CD4-positive, alpha-beta T cell (primary cell): ENCODE measurements at regions not wholly inside any gene's neighbourhood (a gene's known extent, or its start where the extent isn't known, plus 50 kb on each side); places are given as distances from the start of the nearest gene placed in this dataset.

Source experiments
- ATAC-seq: fragments of 200-7000 bp; cut with Tn5 transposase; one replicate; pipeline ENCODE4 v1.10.0; 2022; ENCODE audit warnings: mild to moderate bottlenecking; ENCODE audit not compliant: poor library complexity
- CTCF ChIA-PET: fragments of 350-600 bp; sonication (Branson Sonifier 250); formaldehyde crosslinking; loops from one replicate; lab custom pipeline; 2021; ENCODE audit warnings: antibody characterized with exemption, inconsistent platforms; lab: Charles Lee
- POLR2A ChIA-PET: fragments of 350-600 bp; sonication (Branson Sonifier 250); formaldehyde crosslinking; loops from one replicate; lab custom pipeline; 2021; ENCODE audit warnings: antibody characterized with exemption, inconsistent platforms; lab: Charles Lee
- DNase-seq, 14 experiments: peaks; one replicate each; pipeline ENCODE4 v3.0.0-alpha.2; 2013 to 2020; ENCODE audit warnings: mixed read lengths in 2 of 14
- H3K27ac ChIP-seq, 2 donors: one replicate each; pipeline versions ENCODE4 v1.5.1 to v1.7.0; 2013; ENCODE audit warnings: low read length in 2 of 2, low read depth in 1 of 2, mild to moderate bottlenecking in 1 of 2
- H3K27me3 ChIP-seq, 2 experiments: 1 replicate in 1 of 2; 2 replicates in 1 of 2; pipeline versions ENCODE4 v1.6.1 to v1.7.0; 2013; ENCODE audit warnings: low read length in 2 of 2, control low read depth in 1 of 2, mild to moderate bottlenecking in 1 of 2, moderate library complexity in 1 of 2; ENCODE audit not compliant: insufficient read depth in 2 of 2, control insufficient read depth in 1 of 2
- H3K36me3 ChIP-seq: one replicate; pipeline ENCODE4 v1.6.1; 2013; ENCODE audit warnings: low read length, control low read depth; ENCODE audit not compliant: insufficient read depth
- H3K4me1 ChIP-seq: one replicate; pipeline ENCODE4 v1.6.1; 2013; ENCODE audit warnings: low read length, control low read depth; ENCODE audit not compliant: insufficient read depth
- H3K4me3 ChIP-seq: one replicate; pipeline ENCODE4 v1.5.1; 2013; ENCODE audit warnings: mild to moderate bottlenecking, low read length, moderate library complexity
- H3K9me3 ChIP-seq, 2 experiments: 1 replicate in 1 of 2; 2 replicates in 1 of 2; pipeline versions ENCODE4 v1.6.1 to v1.7.0; 2013; ENCODE audit warnings: low read length in 2 of 2, mild to moderate bottlenecking in 2 of 2, control low read depth in 1 of 2, moderate library complexity in 1 of 2; ENCODE audit not compliant: control insufficient read depth in 1 of 2, insufficient read depth in 1 of 2
- H3K27ac Mint-ChIP-seq: one replicate; pipeline ENCODE4 v1.8.0; 2020; ENCODE audit warnings: mixed read lengths
- H3K27me3 Mint-ChIP-seq: one replicate; pipeline ENCODE4 v1.8.0; 2021; ENCODE audit warnings: mixed read lengths
- H3K36me3 Mint-ChIP-seq: one replicate; pipeline ENCODE4 v1.8.0; 2021; ENCODE audit warnings: low read depth, mixed read lengths
- H3K4me1 Mint-ChIP-seq: one replicate; pipeline ENCODE4 v1.8.0; 2021; ENCODE audit warnings: low read depth, mixed read lengths
- H3K4me3 Mint-ChIP-seq: one replicate; pipeline ENCODE4 v1.8.0; 2020; ENCODE audit warnings: mild to moderate bottlenecking, mixed read lengths
- H3K9me3 Mint-ChIP-seq: one replicate; pipeline ENCODE4 v1.8.0; 2020; ENCODE audit warnings: mixed read lengths
- CTCF ChIP-seq: fragments of 200-600 bp; IDR thresholded peaks from one replicate; pipeline ENCODE4 v1.8.0; 2022; ENCODE audit warnings: antibody characterized with exemption, mild to moderate bottlenecking
- intact Hi-C, 2 experiments: fragments of 100-400 bp; cut with DNase I in 1 of 2; cut with micrococcal nuclease in 1 of 2; formaldehyde crosslinking; loops; one replicate each; pipeline versions ENCODE4 v1.15.1 to v1.9.0; 2023 to 2025; cut with DNase I, micrococcal nuclease

GRCh38 chr7:34389332-34390078, 268.5 kb upstream of the NPSR1 start:
- Mint-ChIP-seq H3K36me3 (no peaks in the 10 kb centered on the region), H3K27ac (no peak overlapping the region), H3K4me3 (no peak overlapping the region), H3K27me3 (no peaks in the 10 kb centered on the region), H3K9me3 (no peaks in the 10 kb centered on the region), H3K4me1 (no peaks in the 10 kb centered on the region)
- H3K36me3 ChIP-seq, result no peaks in the 10 kb centered on the region
- peaks cover 0 to 7% of the 10 kb centered on the region in 2 experiments for H3K9me3 ChIP-seq
- ChIA-PET CTCF (no interaction called here), POLR2A (no interaction called here)
- H3K27ac ChIP-seq, result no peak overlapping the region
- intact Hi-C loops, result no loop called here
- H3K4me3 ChIP-seq, result no peak overlapping the region
- H3K4me1 ChIP-seq, result no peaks in the 10 kb centered on the region
- no peak for TF ChIP-seq CTCF
- no peaks in the 10 kb centered on the region for H3K27me3 ChIP-seq
- DNase-seq (no peak), ATAC-seq (no peak)

DNA sequence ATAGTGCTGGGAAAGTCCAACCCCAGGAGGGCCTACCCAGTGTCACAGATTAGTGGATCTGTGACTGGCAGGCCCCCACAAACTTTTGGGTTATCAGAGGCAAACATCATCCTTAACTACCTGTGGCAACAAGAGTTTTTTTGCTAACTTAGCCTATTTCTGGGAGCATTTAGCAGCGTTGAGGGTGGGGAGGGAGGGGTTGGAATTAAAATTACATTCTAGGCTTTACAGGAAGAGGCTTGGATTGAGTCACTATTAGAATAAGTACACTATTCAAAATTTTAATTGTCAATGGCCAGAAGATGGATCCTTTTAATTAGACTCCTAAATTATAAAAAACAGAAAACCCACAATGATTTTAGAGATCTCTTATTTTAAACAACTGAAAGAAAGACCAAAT, 267.9 kb upstream of the NPSR1 start:
- no peak for TF ChIP-seq CTCF
- DNase-seq (no peak), ATAC-seq (no peak)
- H3K4me1 Mint-ChIP-seq, result no peaks in the 10 kb centered on the region
- Histone ChIP-seq H3K4me3 (no peak overlapping the region), H3K36me3 (no peaks in the 10 kb centered on the region), H3K27ac (no peak overlapping the region), H3K27me3 (no peaks in the 10 kb centered on the region), H3K4me1 (no peaks in the 10 kb centered on the region), H3K9me3 (peaks cover 0 to 7% of the 10 kb centered on the region in 2 experiments)
- CTCF ChIA-PET, result no interaction called here
- no peak overlapping the region for H3K27ac Mint-ChIP-seq
- no peak overlapping the region for H3K4me3 Mint-ChIP-seq
- H3K27me3 Mint-ChIP-seq, result no peaks in the 10 kb centered on the region
- no peaks in the 10 kb centered on the region for H3K36me3 Mint-ChIP-seq
- POLR2A ChIA-PET, result no interaction called here
- intact Hi-C loops, result no loop called here
- no peaks in the 10 kb centered on the region for H3K9me3 Mint-ChIP-seq

GRCh38 chr7:34392972-34393371, 265.0 kb upstream of the NPSR1 start:
- Mint-ChIP-seq H3K9me3 (no peaks in the 10 kb centered on the region), H3K4me3 (no peak overlapping the region), H3K27me3 (no peaks in the 10 kb centered on the region), H3K27ac (no peak overlapping the region), H3K4me1 (no peaks in the 10 kb centered on the region), H3K36me3 (no peaks in the 10 kb centered on the region)
- ATAC-seq (no peak), DNase-seq (no peak)
- Histone ChIP-seq H3K27me3 (no peaks in the 10 kb centered on the region), H3K27ac (no peak overlapping the region), H3K36me3 (no peaks in the 10 kb centered on the region), H3K9me3 (peaks cover 0 to 3% of the 10 kb centered on the region in 2 experiments), H3K4me1 (no peaks in the 10 kb centered on the region), H3K4me3 (no peak overlapping the region)
- intact Hi-C loops, result no loop called here
- CTCF ChIA-PET, result no interaction called here
- POLR2A ChIA-PET, result no interaction called here
- no peak for TF ChIP-seq CTCF
